Spleen (tissue), 11 donors: ENCODE measurements at regions not wholly inside any gene's neighbourhood (a gene's known extent, or its start where the extent isn't known, plus 50 kb on each side); places are given as distances from the start of the nearest gene placed in this dataset.

Experiments
- DNase-seq: peaks from one replicate; pipeline ENCODE4 v3.0.0-alpha.2; 2020
- H3K27ac ChIP-seq, 8 donors: fragments of 200-600 bp; sonication (generic) in 7 of 8; 1 replicate in 4 of 8; 2 replicates in 4 of 8; pipeline versions ENCODE4 v1.5.0 to v1.8.0; 2016 to 2021; ENCODE audit warnings: inconsistent platforms in 4 of 8, mild to moderate bottlenecking in 4 of 8, moderate library complexity in 1 of 8
- H3K27me3 ChIP-seq, 7 donors: fragments of 200-600 bp; sonication (generic) in 6 of 7; replicated peaks in 1 of 7; 1 replicate in 4 of 7; 2 replicates in 3 of 7; pipeline versions ENCODE4 v1.5.0 to v1.8.0; 2016 to 2021; ENCODE audit warnings: inconsistent platforms in 3 of 7, mild to moderate bottlenecking in 1 of 7
- H3K36me3 ChIP-seq, 6 donors: fragments of 200-600 bp; sonication (generic) in 5 of 6; 1 replicate in 4 of 6; 2 replicates in 2 of 6; pipeline versions ENCODE4 v1.5.0 to v1.8.0; 2016 to 2021; ENCODE audit warnings: inconsistent platforms in 2 of 6
- H3K4me1 ChIP-seq, 6 donors: fragments of 200-600 bp; sonication (generic) in 5 of 6; 1 replicate in 3 of 6; 2 replicates in 3 of 6; pipeline versions ENCODE4 v1.5.0 to v1.8.0; 2016 to 2021; ENCODE audit warnings: inconsistent platforms in 3 of 6
- H3K4me3 ChIP-seq, 8 donors: fragments of 200-600 bp; sonication (generic) in 7 of 8; 1 replicate in 4 of 8; 2 replicates in 4 of 8; pipeline versions ENCODE4 v1.5.0 to v1.8.0; 2016 to 2021; ENCODE audit warnings: inconsistent platforms in 4 of 8, mild to moderate bottlenecking in 4 of 8, moderate library complexity in 2 of 8
- H3K9me3 ChIP-seq, 8 donors: fragments of 200-600 bp; sonication (generic) in 7 of 8; 1 replicate in 4 of 8; 2 replicates in 4 of 8; pipeline versions ENCODE4 v1.5.0 to v1.8.0; 2016 to 2021; ENCODE audit warnings: inconsistent platforms in 4 of 8
- POLR2A ChIP-seq, 3 donors: fragments of 450-650 bp; IDR thresholded peaks; one replicate each; pipeline ENCODE4 v1.5.1; 2017; ENCODE audit warnings: antibody characterized with exemption in 3 of 3, mild to moderate bottlenecking in 1 of 3
- POLR2AphosphoS5 ChIP-seq, 3 donors: sonication (generic); formaldehyde crosslinking; IDR thresholded peaks; one replicate each; pipeline ENCODE4 v1.5.1; 2017; ENCODE audit warnings: antibody characterized with exemption in 3 of 3
- WGBS, 5 donors: extraction: QIAGEN DNeasy Blood & Tissue Kit in 3 of 5; methylation state at CpG; one replicate each; pipeline versions ENCODE4 v1.1.5 to v1.1.7; 2013 to 2018; 5-methylcytosine and 5-hydroxymethylcytosine counted together
- intact Hi-C: fragments of 100-400 bp; cut with DNase I; formaldehyde crosslinking; loops from one replicate; pipeline ENCODE4 v1.15.0; 2023; ENCODE audit warnings: low total_unique reads
- TF ChIP-seq, protein P1 (sequence below), 11 experiments: fragments of 200-600 bp in 7 of 11; fragments of 450-650 bp in 4 of 11; sonication (generic) in 4 of 11; IDR thresholded peaks in 8 of 11; conservative IDR thresholded peaks in 3 of 11; 1 replicate in 7 of 11; 2 replicates in 4 of 11; pipeline versions ENCODE4 v1.4.0 to v1.8.0; 2016 to 2021; ENCODE audit warnings: antibody characterized with exemption in 11 of 11, inconsistent platforms in 4 of 11, mild to moderate bottlenecking in 1 of 11
- donor health status: healthy with polysubstance abuse.
- donor health status: DM: no; HTN: no; CAD: no; lungs with moderate emphysema.
- donor health status: DM: no; HTN: no; CAD: no.
- donor health status: Bipolar disorder and iron deficiency.
- donor health status: healthy.
- donor health status: DM: no; HTN: no; CAD: no.
- donor health status: DM: yes; HTN: yes; CAD: no.

DNA sequence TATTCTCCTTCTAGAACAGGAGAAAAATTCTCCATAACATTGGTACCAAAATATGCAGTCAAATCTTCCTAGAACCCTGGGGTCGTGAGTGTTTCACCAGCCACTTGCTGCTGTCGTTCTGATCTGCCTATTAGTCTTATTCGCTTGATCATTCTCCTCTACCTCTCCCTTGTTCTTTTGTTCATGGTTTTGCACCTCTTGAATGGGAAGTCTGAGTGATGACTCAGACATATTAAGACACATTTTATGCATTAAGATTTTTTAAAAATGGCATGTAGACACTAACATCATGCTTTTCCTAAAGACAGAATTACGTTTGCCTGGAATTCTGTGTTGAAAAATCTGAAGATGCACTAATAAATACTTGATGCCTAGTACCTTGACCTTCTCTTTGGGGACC, 159.2 kb upstream of the LRIG3 start:
- TF ChIP-seq, protein P1, sequence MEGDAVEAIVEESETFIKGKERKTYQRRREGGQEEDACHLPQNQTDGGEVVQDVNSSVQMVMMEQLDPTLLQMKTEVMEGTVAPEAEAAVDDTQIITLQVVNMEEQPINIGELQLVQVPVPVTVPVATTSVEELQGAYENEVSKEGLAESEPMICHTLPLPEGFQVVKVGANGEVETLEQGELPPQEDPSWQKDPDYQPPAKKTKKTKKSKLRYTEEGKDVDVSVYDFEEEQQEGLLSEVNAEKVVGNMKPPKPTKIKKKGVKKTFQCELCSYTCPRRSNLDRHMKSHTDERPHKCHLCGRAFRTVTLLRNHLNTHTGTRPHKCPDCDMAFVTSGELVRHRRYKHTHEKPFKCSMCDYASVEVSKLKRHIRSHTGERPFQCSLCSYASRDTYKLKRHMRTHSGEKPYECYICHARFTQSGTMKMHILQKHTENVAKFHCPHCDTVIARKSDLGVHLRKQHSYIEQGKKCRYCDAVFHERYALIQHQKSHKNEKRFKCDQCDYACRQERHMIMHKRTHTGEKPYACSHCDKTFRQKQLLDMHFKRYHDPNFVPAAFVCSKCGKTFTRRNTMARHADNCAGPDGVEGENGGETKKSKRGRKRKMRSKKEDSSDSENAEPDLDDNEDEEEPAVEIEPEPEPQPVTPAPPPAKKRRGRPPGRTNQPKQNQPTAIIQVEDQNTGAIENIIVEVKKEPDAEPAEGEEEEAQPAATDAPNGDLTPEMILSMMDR (IDR thresholded peaks at IDR 0.05 in 8 of 11, conservative IDR thresholded peaks at IDR 0.05 in 3 of 11) = no peak
- TF ChIP-seq POLR2AphosphoS5 (IDR thresholded peaks at IDR 0.05) (no peak), POLR2A (IDR thresholded peaks at IDR 0.05) (no peak)
- H3K4me3 ChIP-seq = no peak overlapping the region
- DNase-seq = no peak
- 64 to 77% (median 67%) methylated on average over 4 of the region's 4 CpGs for WGBS, 5 donors
- H3K36me3 ChIP-seq = no peaks in the 10 kb centered on the region
- H3K27me3 ChIP-seq = no peaks in the 10 kb centered on the region
- H3K27ac ChIP-seq = no peak overlapping the region
- intact Hi-C loops = no loop called here
- H3K9me3 ChIP-seq = no peaks in the 10 kb centered on the region
- H3K4me1 ChIP-seq = peaks cover 0 to 1% (median 0%) of the 10 kb centered on the region in 6 donors

DNA sequence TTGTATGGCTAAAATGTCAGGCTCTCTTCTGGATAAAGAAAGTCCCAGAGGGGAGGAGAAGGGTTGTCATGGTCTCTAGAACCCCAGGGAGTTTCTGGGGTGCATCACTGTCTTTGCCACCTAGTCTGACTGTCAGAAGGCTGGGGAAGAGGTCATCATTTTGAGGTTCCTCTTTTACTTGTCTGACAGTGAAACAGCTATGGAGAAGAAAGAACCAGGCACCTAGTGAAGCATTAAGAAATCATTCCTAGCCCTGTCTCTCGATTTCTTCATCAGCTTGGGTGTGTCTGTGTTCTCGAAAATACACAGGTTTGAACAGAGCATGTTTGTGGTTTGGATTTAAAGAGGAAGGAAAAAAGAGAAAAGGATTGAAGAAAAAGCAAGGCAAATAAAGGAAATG, 158.7 kb upstream of the LRIG3 start:
- intact Hi-C loops = no loop called here
- no peak overlapping the region for H3K4me3 ChIP-seq
- WGBS, 5 donors = 7 to 34% (median 31%) methylated on average over 2 of the region's 2 CpGs
- H3K9me3 ChIP-seq = no peaks in the 10 kb centered on the region
- H3K27ac ChIP-seq = no peak overlapping the region
- TF ChIP-seq, protein P1 (IDR thresholded peaks at IDR 0.05 in 8 of 11, conservative IDR thresholded peaks at IDR 0.05 in 3 of 11) = no peak
- no peak for TF ChIP-seq POLR2A (IDR thresholded peaks at IDR 0.05)
- no peak for TF ChIP-seq POLR2AphosphoS5 (IDR thresholded peaks at IDR 0.05)
- H3K27me3 ChIP-seq = no peaks in the 10 kb centered on the region
- H3K36me3 ChIP-seq = no peaks in the 10 kb centered on the region
- no peaks in the 10 kb centered on the region for H3K4me1 ChIP-seq
- DNase-seq = no peak

DNA sequence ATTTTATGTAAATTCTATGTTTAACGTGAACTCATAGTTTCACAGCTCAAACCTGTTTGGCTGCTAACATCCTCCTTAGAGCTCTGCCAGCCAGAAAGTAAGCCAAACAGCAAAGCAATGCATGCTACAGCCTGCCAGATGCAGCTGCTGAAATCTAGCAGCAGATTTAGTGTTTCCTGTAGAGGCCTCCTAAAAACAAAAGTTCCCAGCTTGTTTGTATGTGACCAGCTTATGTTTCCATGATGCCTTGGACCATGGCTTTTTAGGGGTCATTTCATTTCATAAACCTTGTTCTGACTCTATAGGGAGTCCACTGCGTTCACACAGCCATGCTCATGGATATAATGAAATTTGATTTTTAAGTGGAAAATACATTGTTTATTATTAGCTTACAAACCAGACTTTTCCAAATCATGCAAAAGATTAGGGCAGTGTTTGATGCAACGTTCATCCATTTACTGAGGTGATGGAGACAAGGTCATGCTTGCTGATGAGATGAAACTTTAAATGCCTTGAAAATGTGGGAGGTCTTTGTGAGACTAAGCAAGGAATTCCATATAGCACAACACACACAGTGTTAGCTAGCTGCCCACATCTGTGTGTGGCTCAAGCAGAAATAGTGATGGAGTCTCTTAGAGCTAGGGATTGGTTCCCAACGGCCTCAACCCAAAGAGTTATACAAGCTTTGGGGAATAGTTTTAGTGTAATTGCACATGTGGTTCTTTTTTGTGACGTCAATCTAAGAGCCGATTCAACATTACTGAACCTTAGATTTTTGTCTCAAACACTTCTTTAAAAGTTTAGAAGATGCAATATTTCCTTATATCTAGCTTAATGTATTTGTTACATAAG, 157.5 kb upstream of the LRIG3 start:
- H3K9me3 ChIP-seq = no peaks in the 10 kb centered on the region
- 65 to 73% (median 68%) methylated on average over 6 of the region's 6 CpGs for WGBS, 5 donors
- intact Hi-C loops = no loop called here
- H3K27me3 ChIP-seq = no peaks in the 10 kb centered on the region
- TF ChIP-seq, protein P1 (IDR thresholded peaks at IDR 0.05 in 8 of 11, conservative IDR thresholded peaks at IDR 0.05 in 3 of 11) = no peak
- TF ChIP-seq POLR2AphosphoS5 (IDR thresholded peaks at IDR 0.05) (no peak), POLR2A (IDR thresholded peaks at IDR 0.05) (no peak)
- no peak for DNase-seq
- no peak overlapping the region for H3K4me3 ChIP-seq
- peak overlapping the region in 1 of 8 donors; percentile 4 for H3K27ac ChIP-seq
- no peaks in the 10 kb centered on the region for H3K4me1 ChIP-seq
- H3K36me3 ChIP-seq = no peaks in the 10 kb centered on the region

DNA sequence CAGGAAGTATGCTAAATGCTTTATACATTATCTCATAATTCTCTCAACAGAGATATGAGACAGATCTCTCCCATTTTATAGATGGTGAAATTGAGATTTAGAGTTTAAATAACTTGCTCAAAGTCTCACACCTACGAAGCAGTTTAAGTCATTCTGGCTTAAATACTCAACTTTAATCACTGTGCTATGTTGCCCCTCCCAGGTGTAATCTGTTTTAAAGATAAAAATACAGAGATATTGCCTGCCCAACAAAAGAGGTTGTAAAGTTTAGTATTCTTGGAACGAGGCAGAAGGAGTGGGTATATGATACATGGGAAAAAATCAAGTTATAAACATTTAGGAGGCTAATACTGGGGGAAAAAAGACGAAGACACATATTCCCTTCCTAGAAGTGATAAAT, 156.8 kb upstream of the LRIG3 start:
- Histone ChIP-seq H3K9me3 (no peaks in the 10 kb centered on the region), H3K4me3 (no peak overlapping the region), H3K27ac (peak overlapping the region in 1 of 8 donors; percentile 4), H3K27me3 (no peaks in the 10 kb centered on the region), H3K36me3 (no peaks in the 10 kb centered on the region), H3K4me1 (no peaks in the 10 kb centered on the region)
- intact Hi-C loops = no loop called here
- no peak for TF ChIP-seq POLR2AphosphoS5 (IDR thresholded peaks at IDR 0.05)
- TF ChIP-seq, protein P1 (IDR thresholded peaks at IDR 0.05 in 8 of 11, conservative IDR thresholded peaks at IDR 0.05 in 3 of 11) = no peak
- TF ChIP-seq POLR2A (IDR thresholded peaks at IDR 0.05) = no peak
- no peak for DNase-seq
- 57 to 71% (median 65%) methylated on average over 3 of the region's 3 CpGs for WGBS, 5 donors
